ENCODE measurements at regions not wholly inside any gene's neighbourhood (a gene's known extent, or its start where the extent isn't known, plus 50 kb on each side); places are given as distances from the start of the nearest gene placed in this dataset.

DNA sequence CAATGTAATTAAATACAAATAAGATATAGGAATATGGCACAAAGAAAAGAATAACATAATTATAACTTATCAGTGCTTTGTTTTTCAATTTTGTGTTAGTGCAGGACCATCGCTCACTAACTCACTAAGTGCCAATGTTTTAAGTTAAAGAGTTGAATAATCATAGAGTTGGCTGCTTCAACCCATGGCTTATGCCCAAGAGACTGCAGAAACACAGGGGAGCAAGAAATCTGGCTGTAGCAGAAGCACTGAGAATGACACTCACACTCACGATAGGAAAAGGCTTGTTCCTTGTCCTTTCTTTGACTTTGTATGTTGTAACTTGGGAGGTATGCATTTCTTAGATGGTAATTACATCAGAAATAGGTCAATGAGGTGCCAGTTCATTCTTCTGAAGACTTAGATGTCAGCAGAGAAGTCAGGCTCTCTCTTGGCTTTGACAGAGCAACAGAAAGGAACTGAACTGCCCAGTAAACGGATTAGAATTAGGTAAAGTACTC, 852.2 kb downstream of the LRRTM4 start:
- no peak for TF ChIP-seq EZH2 (IDR thresholded peaks at IDR 0.05; ENCODE audit: low read length, missing control alignments)
- TF ChIP-seq CTCF (conservative IDR thresholded peaks at IDR 0.05 in 1 of 2, IDR thresholded peaks at IDR 0.05 in 1 of 2; ENCODE audit: low read depth in 1 of 2, low read length in 2 of 2) = no peak
